NCI-H1092 (cell line): ENCODE measurements at regions not wholly inside any gene's neighbourhood (a gene's known extent, or its start where the extent isn't known, plus 50 kb on each side); places are given as distances from the start of the nearest gene placed in this dataset.
"Not testable (repeated sequence)": the region's sequence is repeated elsewhere in the genome, so short reads cannot be mapped to it uniquely, and the experiment has no call there.

ENCODE experiments used
- DNase-seq: peaks from one replicate; lab custom pipeline; 2025; lab: John Stamatoyannopoulos, UW

DNA sequence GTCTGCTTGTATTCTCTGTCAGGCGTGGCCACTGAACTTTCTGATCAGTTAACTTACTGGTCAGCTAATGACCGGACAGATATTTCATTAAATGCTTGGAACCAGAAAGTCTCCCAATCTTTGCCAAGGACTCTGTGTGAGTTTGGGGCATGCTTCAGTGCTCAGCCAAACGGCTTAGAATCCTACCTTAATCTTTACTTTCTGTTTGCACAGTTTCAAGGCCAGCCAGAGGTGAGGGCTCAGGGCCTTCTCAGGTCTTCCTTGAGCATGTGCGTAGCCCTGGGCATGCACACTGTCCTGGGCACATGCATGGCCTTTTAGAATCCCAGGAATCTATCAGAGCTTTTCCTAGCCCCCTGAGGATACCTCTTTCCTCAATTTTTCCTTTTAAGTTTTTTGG is 230.1 kb downstream of the RAB11FIP4 start:
- DNase-seq, result no peak

DNA sequence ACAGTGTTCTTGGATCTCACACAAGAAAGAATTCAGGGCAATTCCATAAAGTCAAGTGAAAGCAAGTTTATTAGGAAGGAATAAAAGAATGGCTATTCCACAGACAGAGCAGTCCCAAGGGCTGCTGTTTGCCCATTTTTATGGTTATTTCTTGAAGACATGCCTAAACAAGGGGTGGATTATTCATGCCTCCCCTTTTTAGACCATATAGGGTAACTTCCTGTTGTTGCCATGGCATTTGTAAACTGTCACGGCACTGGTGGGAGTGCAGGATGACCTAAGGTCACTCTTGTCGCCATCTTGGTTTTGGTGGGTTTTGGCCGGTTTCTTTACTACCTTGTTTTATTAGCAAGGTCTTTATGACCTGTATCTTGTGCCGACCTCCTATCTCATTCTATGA is 219.6 kb downstream of the RAB11FIP4 start:
- DNase-seq, result not testable (repeated sequence)

DNA sequence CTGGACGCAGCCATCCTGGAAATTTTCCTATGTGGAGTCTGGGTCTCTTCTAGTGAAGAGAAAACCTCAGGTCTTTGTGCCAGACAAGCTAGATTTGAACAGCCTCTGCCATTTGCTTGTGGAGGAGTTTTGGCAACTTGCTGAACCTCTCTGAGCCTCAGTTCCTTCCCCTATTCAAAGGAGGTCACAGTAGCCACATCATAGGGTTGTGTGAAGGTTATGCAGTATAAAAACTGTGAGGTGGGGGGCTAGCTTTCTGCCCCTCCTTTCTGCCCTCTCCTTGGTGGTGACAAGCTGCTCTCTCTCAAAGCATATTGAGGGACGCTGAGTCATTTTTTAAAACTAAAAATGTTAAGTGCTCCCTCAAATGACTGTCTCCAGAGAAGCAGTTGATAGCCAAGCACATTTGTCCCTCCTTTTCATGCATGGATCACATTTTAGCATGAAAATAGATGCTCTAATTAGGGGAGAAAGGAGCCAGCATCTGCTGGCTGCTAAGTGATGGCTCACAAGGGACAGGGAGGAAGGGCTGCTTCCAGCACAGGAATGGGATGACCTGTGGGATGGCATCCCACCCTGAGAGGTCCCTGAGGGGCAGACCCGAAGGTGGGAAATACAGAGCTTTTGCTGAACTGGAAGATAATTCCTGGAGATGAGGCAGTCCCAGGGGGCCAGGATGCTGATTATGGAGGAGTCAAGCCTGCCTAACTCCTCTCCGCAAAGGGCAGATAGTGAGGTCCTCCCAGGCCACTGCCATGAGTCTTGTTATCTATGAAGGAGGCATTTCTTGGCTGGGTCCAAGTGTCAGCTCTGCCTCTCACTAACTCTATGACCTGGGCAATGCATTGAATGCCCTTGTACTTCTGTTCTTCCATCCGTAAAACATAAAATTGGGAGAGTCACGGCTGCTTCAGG is 218.8 kb downstream of the RAB11FIP4 start:
- DNase-seq, result no peak

DNA sequence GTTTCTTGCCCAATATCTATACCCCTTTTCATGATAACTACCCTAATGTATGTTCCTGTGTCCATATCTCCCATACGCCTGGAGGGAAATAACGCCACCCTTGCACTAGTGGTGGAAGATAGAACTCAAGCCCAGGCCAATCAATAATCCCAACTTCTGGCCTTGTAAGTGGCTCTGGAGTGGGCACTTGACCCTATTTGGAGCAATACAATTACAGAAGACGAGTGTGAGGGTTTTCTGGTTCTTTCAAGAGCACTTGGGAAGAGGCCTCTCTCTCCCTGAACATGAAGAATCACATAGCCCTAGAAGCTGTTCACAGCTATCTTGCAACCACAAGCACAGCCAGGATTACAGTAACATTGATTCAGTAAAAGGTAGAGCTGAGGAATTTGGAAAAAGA is 217.9 kb downstream of the RAB11FIP4 start:
- DNase-seq, result no peak

DNA sequence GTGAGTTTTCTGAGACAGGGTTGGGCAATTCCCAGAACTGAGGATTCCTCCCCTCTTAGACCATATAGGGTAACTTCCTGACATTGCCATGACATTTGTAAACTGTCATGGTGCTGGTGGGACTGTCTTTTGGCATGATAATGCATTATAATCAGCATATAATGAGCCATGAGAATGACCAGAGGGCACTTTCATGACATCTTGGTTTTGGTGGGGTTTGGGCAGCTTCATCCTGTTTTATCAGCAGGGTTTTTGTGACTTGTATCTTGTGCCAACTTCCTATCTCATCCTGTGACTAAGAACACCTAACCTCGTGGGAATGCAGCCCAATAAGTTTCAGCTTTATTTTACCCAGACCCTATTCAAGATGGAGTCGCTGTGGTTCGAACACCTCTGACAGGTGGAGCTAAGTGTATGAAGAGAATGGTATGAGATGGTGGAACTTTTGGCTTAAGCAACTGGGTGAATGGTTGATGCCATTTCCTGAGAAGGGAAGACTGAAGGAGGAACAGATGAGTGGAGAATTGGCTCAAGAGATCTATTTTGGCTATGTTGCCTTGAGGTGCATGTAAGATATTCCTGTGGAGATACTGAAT is 217.3 kb downstream of the RAB11FIP4 start:
- DNase-seq, result no peak

DNA sequence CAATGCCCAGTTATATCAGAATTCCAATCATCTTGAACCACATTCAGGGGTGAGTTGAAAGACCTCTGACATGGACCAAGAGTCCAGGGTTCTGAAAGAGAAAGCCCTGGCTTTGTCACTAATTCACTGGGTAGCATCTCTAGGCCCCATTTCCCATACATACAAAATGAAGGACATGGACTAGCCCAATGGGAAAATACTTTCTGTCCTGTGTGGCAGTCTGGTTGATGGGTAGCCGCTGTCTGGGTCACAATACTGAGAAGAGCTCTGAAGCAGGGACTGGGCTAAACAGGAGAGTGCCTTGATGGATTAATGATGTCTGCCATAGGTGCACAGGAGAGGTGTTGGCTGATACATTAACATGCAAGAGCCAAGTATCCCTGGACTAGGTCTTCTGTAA is 214.3 kb downstream of the RAB11FIP4 start:
- no peak for DNase-seq

DNA sequence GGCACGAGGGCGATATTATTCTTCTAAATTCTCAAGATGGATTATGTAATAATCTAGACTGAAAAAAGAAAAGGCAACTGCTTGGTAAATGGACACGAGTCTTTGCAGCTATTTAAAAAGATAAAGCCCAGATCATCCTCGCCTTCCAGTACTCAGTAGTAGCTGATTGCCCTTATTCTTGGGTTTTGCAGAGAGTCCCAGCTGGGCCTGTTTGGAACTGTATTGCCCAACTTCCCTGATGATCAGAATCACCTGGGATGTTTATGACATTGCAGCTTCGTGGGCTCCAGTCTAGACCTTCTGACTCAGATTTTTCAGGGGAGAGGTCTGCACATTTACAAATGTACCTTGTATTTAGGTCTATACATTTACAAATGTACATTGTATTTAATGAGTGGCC is 213.5 kb downstream of the RAB11FIP4 start:
- DNase-seq, result no peak

DNA sequence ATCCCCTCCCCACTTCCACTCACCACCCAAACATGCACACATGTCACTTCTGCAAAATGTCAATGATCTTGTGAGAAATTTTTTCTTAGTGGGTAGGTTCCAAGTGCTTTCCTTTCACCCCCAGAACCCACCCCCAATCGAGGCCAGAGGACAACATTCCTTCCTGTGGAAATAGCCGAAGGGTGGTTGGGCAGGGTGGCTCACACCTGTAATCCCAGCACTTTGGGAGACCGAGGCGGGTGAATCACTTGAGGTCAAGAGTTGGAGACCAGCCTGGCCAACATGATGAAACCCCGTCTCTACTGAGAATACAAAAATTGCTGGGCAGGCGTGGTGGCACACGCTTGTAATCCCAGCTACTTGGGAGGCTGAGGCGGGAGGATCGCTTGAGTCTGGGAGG is 208.7 kb downstream of the RAB11FIP4 start:
- DNase-seq, result not testable (repeated sequence)

DNA sequence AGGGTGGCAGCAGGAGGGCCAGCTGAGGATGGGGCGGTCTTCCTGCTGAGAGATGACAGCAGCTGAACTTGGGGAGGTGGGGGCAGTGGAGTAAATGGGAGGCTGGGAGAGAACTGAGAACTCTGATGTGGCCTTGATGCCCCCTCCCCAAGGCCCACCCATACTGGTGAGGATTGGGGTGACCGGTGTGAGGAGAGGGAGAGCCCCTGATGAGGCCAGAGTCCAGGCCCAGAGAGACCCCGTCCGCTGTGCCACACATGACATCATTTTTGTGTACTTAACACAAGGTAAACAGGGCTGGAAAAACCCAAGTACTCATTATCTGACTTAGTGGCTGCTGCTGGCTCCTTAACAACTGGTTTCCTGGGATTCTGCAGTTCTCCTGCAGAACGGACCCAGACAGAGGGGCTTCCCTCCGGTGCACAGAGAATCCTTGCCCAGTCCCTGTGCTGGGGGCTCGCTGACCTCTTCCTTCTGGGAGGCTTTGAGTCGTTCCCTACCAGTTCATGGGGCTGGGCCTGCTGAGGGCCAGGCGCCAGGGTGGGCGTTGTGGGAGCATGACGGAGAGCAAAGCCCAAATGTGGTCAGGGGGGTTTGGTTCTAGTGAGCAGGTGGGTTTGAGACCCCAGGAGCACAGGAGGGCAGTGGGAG is 207.6 kb downstream of the RAB11FIP4 start:
- peak; percentile 18 for DNase-seq

DNA sequence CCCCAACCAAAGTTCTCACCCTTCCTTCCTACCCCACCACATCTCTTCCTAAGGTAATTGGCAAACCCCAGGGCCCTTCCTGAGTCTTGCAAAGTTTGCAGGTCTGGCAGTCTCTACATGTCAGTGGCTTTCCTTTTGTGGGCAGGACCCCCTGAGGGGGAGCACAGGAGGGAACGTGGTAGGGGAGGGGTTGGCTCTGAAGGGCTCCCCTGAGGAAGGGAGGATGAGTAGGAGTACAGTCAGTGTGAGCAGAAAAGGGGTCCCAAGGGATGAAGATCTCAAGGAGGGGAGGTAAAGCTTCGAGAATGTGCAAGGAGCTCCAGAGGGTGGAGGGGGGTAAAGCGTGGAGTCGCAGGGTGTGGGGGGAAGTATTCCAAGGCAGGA is 206.9 kb downstream of the RAB11FIP4 start:
- no peak for DNase-seq

DNA sequence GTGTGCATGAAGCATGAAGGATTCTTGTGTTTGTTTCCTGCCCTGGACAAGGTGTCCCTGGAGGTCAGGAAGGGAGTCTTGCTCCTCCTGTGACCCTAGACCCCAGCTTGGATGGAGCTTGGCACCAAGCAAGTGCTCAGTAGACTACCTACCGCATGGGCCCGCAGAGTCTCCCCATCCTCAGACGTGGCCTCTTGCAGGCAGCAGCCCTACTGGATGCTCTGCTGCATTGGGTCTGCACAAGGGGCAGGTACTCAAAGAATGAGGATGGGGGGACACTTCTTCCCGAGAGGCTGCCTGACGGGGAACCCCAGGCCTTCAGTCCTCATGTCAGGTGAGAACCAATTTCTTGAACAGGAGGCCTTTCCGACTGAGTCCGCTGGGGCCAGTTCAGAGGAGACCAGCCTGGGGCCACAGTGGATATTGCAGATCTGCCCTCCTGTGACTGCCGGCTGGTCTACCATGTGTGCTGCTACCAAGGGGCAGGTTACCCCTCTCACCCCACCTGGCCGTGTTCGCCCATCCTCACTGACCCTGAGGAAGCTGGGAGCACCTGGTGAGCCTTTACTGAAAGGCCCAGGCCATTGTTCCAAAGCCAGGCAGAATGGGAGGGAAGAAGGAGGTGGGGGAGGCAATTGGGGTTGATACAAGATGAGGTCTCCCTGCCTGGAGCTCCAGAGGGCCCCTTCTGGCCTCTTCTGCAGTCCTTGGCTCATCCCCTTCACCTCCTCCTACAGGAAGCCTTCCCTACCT is 206.3 kb downstream of the RAB11FIP4 start:
- no peak for DNase-seq

DNA sequence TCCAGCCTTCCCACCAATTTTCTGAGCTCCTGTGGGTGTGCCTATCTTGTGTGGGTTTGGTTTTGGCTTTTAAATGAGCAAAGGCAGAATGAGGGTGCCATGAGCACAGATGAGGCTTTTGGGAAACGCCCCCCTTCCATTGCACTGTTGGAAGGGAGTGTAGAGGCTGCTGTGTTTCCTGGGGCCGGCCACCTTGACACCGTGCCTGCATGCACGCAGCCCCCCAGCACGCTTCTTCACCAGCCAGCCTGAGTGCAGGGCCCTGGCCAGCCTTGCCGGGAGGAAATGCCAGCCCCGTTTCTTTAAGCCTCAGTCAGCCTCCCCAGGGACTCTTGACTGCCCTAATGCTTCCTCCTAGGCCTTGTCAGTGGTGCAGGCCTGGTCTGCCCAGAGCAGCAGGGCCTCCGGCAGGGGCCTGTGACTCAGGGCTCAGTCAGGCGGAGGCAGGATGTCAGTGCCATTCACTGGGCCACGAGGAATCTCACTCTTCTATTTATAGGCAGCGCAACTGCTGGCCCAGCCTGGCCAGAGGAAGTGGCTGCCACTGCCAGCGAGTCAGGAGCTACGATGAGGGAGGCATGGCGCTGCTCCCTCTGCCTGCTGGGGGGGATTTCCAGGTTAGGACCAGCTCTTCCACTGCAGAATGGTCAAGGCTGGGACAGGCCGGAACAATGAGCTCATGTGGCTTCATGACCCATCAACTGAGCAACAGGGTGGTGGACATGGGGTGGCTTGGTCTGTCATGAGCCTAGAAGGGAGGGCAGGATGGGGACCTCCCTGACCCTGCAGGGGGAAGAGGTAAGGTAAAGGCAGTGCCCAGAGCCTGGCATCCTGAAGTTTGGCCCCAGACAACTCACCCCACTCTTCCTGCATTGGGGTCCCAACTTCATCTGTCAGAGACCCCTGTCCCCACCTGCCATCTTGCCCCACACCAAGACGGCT is 205.2 kb downstream of the RAB11FIP4 start:
- no peak for DNase-seq

DNA sequence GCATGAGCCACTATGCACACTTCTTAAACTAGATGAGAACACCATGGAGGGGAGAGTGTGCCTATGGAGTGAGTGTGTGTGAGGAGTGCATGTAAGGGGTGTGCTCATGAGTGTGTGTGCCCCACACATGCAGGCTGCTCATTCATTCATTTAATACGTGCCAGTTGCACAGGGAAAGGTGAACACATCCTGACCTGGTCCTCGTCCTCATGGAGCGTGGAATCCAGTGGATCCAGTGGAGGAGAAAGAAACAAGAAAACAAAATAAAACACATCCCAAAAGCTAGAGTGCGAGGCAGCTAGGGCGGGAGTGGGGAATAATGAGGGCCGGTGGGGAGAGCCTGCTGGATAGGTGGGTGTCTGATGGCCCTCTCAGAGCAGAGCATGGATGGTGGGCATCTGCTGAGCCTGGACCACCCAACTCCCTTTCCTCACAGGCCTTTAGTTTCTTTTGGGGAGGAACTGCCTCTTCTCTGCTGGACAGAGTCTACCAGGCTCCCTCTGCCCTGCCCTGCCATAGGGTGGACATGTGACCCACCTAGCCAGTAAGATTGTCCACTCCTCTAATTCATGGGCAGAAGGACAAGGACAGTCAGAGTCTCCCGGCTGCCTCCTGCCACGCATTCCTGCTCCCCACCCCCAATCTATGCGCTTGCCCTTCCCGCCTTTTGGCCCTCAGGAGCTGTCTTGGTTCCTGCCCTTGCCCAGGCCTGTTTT is 204.3 kb downstream of the RAB11FIP4 start:
- DNase-seq, result no peak

DNA sequence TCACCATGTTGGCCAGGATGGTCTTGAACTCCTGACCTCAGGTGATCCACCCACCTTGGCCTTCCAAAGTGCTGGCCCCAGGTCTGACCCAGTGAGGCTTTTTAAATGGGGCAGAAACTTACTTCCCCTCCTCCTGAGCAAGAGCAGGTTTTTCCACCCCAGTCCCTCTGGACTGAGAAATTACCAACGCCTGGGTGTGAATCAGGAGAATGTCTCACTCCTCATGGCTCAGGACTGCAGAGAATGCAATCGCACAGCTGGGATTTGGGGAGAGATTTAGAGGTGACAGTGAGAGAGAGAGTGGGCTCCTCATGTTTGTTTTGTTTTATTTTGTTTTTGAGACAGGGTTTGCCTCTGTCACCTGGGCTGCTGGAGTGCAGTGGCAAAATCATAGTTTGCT is 203.6 kb downstream of the RAB11FIP4 start:
- no peak for DNase-seq

DNA sequence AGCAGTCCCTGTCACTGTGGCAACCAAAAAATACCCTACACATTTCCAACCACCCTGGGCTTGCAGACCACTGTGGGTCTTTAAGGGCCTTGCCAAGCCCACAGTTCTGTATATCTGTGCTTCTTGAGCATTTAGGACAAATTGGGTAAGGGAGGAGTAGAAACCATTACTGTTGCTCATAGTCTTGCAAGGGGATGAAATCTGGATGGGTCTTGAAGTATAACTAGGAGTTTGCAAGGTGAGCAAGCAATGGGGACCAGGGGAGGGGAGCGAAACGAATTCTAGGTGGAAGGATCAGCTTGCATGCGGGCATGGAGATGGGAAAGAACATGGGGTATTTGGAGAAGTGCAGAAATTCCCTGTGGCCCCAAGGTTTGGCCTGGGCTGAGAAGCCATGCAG is 202.9 kb downstream of the RAB11FIP4 start:
- DNase-seq, result no peak

DNA sequence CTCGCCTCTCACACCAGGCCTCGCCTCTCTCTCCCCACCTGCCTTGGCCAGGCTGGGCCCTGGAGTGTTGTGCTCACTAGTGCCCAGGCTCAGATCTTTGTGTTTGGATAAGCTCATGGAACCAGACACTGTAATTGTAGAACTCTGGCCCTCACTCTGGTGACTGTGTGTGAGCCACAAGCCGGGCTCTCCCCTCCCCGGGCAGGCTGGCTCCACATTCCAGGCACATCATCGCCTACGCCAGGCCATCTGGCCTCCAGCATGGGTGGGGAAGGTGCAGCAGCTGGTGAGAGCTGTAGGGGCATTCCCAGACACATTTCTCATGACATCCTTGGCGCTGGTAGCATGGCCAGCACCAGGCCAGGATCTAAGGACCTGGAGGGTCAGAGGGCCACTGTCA is 202.3 kb downstream of the RAB11FIP4 start:
- no peak for DNase-seq

DNA sequence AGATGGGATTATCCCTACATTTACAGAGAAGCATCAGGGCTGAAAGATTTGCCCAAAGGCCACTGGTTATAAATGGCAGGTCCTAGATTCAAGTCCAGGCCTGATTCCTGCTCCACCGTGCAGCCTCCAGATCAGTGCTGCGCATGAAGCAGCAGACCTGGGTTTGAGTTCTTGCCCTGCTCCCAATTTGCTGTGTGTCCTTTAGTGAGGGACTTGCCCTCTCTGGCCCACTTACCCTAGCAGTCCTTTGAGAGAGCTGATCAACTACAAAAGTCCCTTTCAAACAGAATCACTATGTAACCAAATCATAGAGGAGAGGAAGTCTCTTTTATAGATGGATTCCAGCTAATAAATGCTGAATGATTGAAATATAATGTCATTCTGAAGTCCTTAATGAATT is 200.4 kb downstream of the RAB11FIP4 start:
- no peak for DNase-seq

DNA sequence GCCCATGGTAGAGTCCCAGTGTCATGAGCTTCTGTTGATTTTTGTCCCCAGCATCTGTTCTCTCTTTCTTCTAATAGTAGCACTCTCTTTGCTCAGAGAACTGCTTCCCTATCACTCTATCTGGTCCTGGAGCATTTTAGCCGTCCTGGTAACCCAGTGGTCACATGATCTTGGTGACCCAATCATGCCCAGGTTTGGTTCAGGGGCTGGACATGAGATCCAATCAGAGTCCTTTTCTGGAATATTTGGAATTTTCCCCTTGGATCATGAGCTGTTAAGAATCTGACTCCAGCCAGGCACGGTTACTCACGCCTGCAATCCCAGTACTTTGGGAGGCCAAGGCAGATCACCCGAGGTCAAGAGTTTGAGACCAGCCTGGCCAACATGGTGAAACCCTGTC is 197.0 kb downstream of the RAB11FIP4 start:
- DNase-seq, result no peak

DNA sequence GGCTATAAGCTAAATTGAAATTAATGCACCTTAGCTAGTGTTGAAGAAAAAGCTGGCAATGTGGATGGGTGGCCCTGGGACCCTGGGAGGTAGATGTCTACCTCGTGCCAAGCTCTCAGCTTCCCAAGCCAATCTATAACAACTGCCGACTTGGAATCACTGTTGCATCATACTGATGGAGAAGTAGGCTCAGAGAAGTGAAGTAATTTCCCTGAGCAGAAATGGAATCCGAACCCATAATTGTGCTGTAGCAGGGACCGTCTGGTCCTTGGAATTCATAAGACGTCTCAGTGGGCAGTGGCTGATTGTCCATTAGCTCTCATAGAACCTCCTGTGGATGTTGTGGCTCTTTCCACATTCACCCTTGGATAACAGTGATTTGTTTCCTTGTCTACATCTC is 196.6 kb downstream of the RAB11FIP4 start:
- DNase-seq, result no peak
